ENCODE measurements at regions not wholly inside any gene's neighbourhood (a gene's known extent, or its start where the extent isn't known, plus 50 kb on each side); places are given as distances from the start of the nearest gene placed in this dataset.

DNA sequence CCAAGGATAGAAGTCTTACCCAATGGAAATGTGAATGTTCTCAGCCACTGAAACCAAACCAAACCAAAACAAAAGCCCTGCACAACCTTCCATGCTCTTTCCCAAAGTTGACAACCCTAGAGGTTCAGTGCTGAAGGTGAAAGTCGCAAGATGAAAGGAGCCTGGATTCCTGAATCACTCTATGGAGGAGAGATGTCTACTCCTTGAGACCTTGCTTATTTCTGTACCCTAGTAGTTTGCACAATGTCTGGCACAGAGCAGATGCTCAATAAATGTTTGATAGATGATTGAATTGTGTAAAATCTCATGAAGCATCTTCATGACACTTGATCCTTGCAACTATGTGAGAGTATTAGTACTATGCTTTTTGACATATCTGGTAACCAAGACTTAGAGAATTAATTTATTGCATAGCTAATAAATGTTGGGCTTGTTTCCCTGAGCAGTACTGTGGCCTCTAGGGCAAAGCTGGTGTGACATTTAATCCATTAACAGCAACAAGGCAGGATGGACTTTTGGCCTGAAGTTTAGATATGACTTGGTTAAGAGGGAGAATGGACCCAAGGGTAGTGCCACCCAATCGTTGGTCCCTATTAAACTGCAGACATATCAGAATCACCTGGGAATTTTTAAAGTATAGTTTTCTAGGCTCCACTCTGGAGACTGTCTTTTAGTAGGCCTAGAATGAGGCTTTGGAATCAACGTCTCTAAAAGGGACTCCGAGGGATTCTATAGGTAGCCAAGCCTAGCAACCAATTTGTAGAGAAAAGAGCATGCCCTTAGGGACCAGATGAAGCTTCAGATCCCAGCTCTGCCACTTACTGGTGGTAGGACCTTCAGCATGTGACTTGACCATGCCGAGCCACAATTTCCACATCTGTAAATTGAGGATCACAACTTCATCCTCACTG, 145.9 kb downstream of the DDX1 start:
- no peak for TF ChIP-seq CTCF (IDR thresholded peaks at IDR 0.05)
- TF ChIP-seq POLR2A (IDR thresholded peaks at IDR 0.05), result no peak
- WGBS, 2 donors, result 96 to 98% methylated on average over 5 of the region's 5 CpGs
- peaks cover 16 to 22% of the 10 kb centered on the region in 2 donors for H3K4me1 ChIP-seq

GRCh38 chr2:15738225-15738546, 146.5 kb downstream of the DDX1 start:
- H3K4me1 ChIP-seq, result peaks cover 16 to 21% of the 10 kb centered on the region in 2 donors
- WGBS, 2 donors, result 89 to 92% methylated on average over 7 of the region's 7 CpGs
- H3K4me3 ChIP-seq (replicated peaks in 1 of 3), result no peak overlapping the region
- TF ChIP-seq POLR2A (IDR thresholded peaks at IDR 0.05) (no peak), CTCF (IDR thresholded peaks at IDR 0.05) (no peak)
- no peak overlapping the region for H3K27ac ChIP-seq
- H3K9me3 ChIP-seq, result no peaks in the 10 kb centered on the region
- no peaks in the 10 kb centered on the region for H3K36me3 ChIP-seq
- no peak for DNase-seq
- no peaks in the 10 kb centered on the region for H3K27me3 ChIP-seq
- intact Hi-C loops (cut with DNase I), result no loop called here

More for the DNA sequence above, 145.9 kb downstream of the DDX1 start:
- H3K27ac ChIP-seq, result no peak overlapping the region
- intact Hi-C loops (cut with DNase I), result no loop called here
- H3K4me3 ChIP-seq (replicated peaks in 1 of 3), result no peak overlapping the region
- no peaks in the 10 kb centered on the region for H3K36me3 ChIP-seq
- no peaks in the 10 kb centered on the region for H3K9me3 ChIP-seq
- no peaks in the 10 kb centered on the region for H3K27me3 ChIP-seq
- no peak for DNase-seq

DNA sequence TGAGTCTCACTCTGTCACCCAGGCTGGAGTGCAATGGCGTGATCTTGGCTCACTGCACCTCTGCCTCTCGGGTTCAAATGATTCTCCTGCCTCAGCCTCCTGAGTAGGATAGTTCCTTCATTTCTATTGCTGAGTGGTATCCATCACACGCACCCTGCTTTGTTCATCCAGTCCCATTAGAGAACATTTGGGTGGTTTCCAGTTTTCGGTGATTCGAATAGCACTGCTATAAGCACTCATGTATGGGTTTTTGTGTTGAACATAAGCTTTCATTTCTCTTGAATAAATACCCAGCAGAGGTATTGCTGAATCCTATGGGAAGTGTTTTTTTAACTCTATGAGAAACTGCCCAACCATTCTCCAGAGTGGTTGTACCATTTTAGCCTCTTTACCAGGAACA, 147.3 kb downstream of the DDX1 start:
- no peak for TF ChIP-seq CTCF (IDR thresholded peaks at IDR 0.05)
- Histone ChIP-seq H3K27me3 (no peaks in the 10 kb centered on the region), H3K27ac (no peak overlapping the region), H3K36me3 (no peaks in the 10 kb centered on the region), H3K4me1 (peaks cover 11 to 14% of the 10 kb centered on the region in 2 donors), H3K9me3 (no peaks in the 10 kb centered on the region), H3K4me3 (replicated peaks in 1 of 3) (no peak overlapping the region)
- no peak for DNase-seq
- WGBS, 2 donors, result 80 to 89% methylated on average over 5 of the region's 5 CpGs
- intact Hi-C loops (cut with DNase I), result no loop called here

DNA sequence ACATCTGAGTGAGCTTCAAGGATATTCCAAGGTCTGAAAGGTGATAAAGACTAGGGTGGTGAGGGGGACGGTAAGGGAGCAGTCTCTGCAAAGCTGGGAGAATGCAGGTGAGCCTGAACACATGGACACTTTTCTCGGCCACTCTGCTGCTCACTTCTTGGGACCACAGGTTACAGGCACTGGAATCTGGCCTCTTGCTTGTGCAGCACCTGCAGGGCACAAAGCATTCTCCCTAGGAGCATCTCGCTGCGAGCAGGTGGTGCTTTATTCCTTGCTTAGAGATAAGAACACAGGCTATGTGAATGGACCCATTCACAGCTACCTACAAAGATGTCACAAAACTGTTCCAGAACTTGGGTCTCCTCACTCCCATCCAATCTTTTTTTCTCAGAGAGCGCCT, 153.2 kb downstream of the DDX1 start:
- H3K4me3 ChIP-seq (replicated peaks in 1 of 3), result no peak overlapping the region
- no peak overlapping the region for H3K27ac ChIP-seq
- WGBS, 2 donors, result 96 to 99% methylated on average over 5 of the region's 5 CpGs
- DNase-seq, result no peak
- intact Hi-C loops (cut with DNase I), result no loop called here
- TF ChIP-seq CTCF (IDR thresholded peaks at IDR 0.05) (no peak), POLR2A (IDR thresholded peaks at IDR 0.05) (no peak)
- no peaks in the 10 kb centered on the region for H3K27me3 ChIP-seq
- H3K4me1 ChIP-seq, result peaks cover 10 to 30% of the 10 kb centered on the region in 2 donors
- H3K9me3 ChIP-seq, result no peaks in the 10 kb centered on the region
- H3K36me3 ChIP-seq, result no peaks in the 10 kb centered on the region

DNA sequence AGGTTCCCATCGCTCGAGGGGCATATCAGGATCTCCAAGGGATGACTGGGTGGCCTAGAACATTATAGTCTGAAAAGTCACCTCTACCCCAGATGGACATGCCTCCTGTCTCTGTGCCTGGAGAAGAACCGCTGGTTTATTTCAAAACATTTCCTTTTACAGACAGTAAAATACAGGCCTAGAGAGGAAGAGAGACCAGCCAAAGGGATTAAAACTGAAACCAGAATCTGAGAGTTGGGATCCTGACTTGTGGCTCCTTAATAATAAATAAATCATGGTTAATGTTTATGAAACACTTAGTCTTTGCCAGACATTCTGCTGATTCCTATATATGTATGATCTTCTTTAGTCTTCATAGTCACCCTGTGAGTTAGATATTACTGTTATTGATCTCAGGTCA, 153.7 kb downstream of the DDX1 start:
- H3K4me1 ChIP-seq, result peaks cover 10 to 35% of the 10 kb centered on the region in 2 donors
- no peaks in the 10 kb centered on the region for H3K36me3 ChIP-seq
- DNase-seq, result no peak
- H3K9me3 ChIP-seq, result no peaks in the 10 kb centered on the region
- no peak overlapping the region for H3K27ac ChIP-seq
- H3K4me3 ChIP-seq (replicated peaks in 1 of 3), result no peak overlapping the region
- intact Hi-C loops (cut with DNase I), result no loop called here
- TF ChIP-seq POLR2A (IDR thresholded peaks at IDR 0.05), result no peak
- no peak for TF ChIP-seq CTCF (IDR thresholded peaks at IDR 0.05)
- WGBS, 2 donors, result 84 to 85% methylated on average over 3 of the region's 3 CpGs
- H3K27me3 ChIP-seq, result no peaks in the 10 kb centered on the region

All from thyroid gland (tissue), 4 donors.